Right lobe of liver (tissue), 6 donors: ENCODE measurements at regions not wholly inside any gene's neighbourhood (a gene's known extent, or its start where the extent isn't known, plus 50 kb on each side); places are given as distances from the start of the nearest gene placed in this dataset.

ENCODE experiments used
- ATAC-seq, 4 donors: fragments of 200-7000 bp; cut with Tn5 transposase; one replicate each; pipeline ENCODE4 v1.9.1; 2020; ENCODE audit warnings: mild to moderate bottlenecking in 4 of 4, moderate library complexity in 4 of 4
- DNase-seq, 3 donors: peaks; one replicate each; pipeline ENCODE4 v3.0.0-alpha.2; 2020
- H3K27ac ChIP-seq, 3 donors: fragments of 200-600 bp; one replicate each; pipeline ENCODE4 v1.8.0; 2022
- H3K27me3 ChIP-seq, 2 donors: fragments of 200-600 bp; one replicate each; pipeline ENCODE4 v1.8.0; 2022
- H3K36me3 ChIP-seq, 4 donors: fragments of 200-600 bp; sonication (generic) in 1 of 4; one replicate each; pipeline versions ENCODE4 v1.5.1 to v1.8.0; 2017 to 2022; ENCODE audit warnings: control low read depth in 1 of 4
- H3K4me1 ChIP-seq, 4 donors: fragments of 200-600 bp; sonication (generic) in 1 of 4; one replicate each; pipeline versions ENCODE4 v1.5.1 to v1.8.0; 2017 to 2022; ENCODE audit warnings: control low read depth in 1 of 4
- H3K4me3 ChIP-seq, 3 donors: fragments of 200-600 bp; one replicate each; pipeline ENCODE4 v1.8.0; 2022
- H3K9me3 ChIP-seq, 4 donors: fragments of 200-600 bp; sonication (generic) in 1 of 4; one replicate each; pipeline versions ENCODE4 v1.5.1 to v1.8.0; 2017 to 2022; ENCODE audit warnings: control low read depth in 1 of 4
- POLR2A ChIP-seq: fragments of 450-650 bp; IDR thresholded peaks from one replicate; pipeline ENCODE4 v1.6.1; 2017; ENCODE audit warnings: antibody characterized with exemption, mild to moderate bottlenecking
- WGBS: methylation state at CpG from one replicate; pipeline ENCODE4 v1.1.6; 2018; ENCODE audit warnings: low coverage, low lambda C conversion rate; ENCODE audit not compliant: insufficient coverage; ENCODE audit errors: missing lambda C conversion rate; 5-methylcytosine and 5-hydroxymethylcytosine counted together
- intact Hi-C, 2 donors: fragments of 100-400 bp; cut with DNase I; formaldehyde crosslinking; loops; one replicate each; pipeline versions ENCODE4 v1.11.2 to v1.14.1; 2022
- TF ChIP-seq, protein P1 (sequence below), 4 donors: fragments of 200-600 bp in 3 of 4; fragments of 450-650 bp in 1 of 4; IDR thresholded peaks; one replicate each; pipeline versions ENCODE4 v1.5.1 to v1.8.0; 2016 to 2022; ENCODE audit warnings: antibody characterized with exemption in 4 of 4, mild to moderate bottlenecking in 2 of 4
- donor health status: DM: no; HTN: yes; CAD: no.
- donor health status: DM: no; HTN: no; CAD: no.
- donor health status: DM: no; HTN: no; CAD: no.
- donor health status: DM: no; HTN: yes; CAD: no.
- donor health status: DM: no; HTN: yes; CAD: no.

DNA sequence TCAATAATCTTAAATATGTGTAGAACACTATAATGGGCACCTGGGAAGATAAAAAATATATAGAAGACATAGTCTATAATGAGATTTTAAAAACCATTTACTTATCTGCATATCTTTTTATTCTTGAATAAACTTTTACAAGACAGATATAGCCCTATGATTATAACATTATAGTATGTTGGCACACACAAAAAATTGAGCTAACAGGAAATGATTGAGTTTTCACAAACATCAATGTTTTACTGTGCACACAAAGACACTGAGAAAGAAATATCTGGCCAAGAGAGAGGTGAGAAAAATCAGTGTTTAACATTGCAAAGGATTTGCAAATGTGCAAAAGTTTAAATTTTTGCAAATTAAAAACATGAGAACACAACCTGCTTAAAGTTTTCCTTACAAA, 124.3 kb downstream of the BBS10 start:
- TF ChIP-seq, protein P1, sequence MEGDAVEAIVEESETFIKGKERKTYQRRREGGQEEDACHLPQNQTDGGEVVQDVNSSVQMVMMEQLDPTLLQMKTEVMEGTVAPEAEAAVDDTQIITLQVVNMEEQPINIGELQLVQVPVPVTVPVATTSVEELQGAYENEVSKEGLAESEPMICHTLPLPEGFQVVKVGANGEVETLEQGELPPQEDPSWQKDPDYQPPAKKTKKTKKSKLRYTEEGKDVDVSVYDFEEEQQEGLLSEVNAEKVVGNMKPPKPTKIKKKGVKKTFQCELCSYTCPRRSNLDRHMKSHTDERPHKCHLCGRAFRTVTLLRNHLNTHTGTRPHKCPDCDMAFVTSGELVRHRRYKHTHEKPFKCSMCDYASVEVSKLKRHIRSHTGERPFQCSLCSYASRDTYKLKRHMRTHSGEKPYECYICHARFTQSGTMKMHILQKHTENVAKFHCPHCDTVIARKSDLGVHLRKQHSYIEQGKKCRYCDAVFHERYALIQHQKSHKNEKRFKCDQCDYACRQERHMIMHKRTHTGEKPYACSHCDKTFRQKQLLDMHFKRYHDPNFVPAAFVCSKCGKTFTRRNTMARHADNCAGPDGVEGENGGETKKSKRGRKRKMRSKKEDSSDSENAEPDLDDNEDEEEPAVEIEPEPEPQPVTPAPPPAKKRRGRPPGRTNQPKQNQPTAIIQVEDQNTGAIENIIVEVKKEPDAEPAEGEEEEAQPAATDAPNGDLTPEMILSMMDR (IDR thresholded peaks at IDR 0.05): no peak
- no peak for TF ChIP-seq POLR2A
- Histone ChIP-seq H3K9me3 (no peaks in the 10 kb centered on the region), H3K27me3 (no peaks in the 10 kb centered on the region), H3K4me1 (no peaks in the 10 kb centered on the region), H3K27ac (no peak overlapping the region), H3K4me3 (no peak overlapping the region), H3K36me3 (no peaks in the 10 kb centered on the region)
- ATAC-seq (no peak), DNase-seq (no peak)
- intact Hi-C loops: no loop called here

DNA sequence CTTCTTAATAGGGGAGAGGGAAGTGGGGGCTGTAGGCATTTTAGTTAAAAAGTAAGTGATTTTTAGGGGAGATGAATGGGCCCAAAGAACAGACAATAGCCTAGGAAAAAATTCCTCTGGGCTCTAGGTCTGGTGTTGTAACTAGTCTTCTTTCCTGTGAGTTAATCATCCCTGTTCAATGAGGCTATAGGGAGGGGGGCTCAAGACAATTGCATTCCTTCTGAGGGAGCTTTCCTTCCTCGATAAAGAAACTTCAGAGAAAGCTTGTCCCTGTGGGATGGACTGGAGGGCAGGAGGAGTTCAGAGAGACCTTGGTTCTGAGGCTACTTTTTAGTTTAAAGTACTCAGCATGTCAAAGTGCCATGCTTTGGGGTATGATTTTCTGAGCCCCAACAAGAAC, 127.2 kb downstream of the BBS10 start:
- WGBS: 25% methylated on average over 1 of the region's 1 CpG
- ATAC-seq: no peak
- TF ChIP-seq, protein P1 (IDR thresholded peaks at IDR 0.05): no peak
- TF ChIP-seq POLR2A: no peak

DNA sequence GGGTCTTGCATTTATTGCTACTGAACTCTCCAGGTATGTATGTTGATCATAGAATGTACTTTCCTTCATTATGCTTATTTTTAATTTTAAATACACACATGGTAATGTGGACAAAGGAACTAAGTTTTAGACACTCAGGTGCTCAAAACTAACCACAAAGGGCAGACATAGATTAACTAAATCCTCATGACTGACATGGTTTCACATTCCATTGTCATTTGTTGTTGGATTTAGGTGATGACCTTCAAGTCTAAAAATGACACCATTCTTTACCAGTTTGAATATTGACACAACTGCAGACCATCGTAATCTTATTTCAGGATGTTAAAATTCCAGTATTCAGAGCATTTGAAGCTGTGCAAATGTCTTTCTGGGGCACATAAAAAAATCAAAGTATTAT, 128.4 kb downstream of the BBS10 start:
- WGBS: 81% methylated on average over 1 of the region's 1 CpG
- H3K36me3 ChIP-seq: no peaks in the 10 kb centered on the region
- H3K4me1 ChIP-seq: no peaks in the 10 kb centered on the region
- intact Hi-C loops: no loop called here
- no peak for DNase-seq
- no peak for TF ChIP-seq POLR2A
- TF ChIP-seq, protein P1 (IDR thresholded peaks at IDR 0.05): no peak
- no peaks in the 10 kb centered on the region for H3K27me3 ChIP-seq
- H3K4me3 ChIP-seq: no peak overlapping the region
- no peak for ATAC-seq
- H3K9me3 ChIP-seq: no peaks in the 10 kb centered on the region
- H3K27ac ChIP-seq: no peak overlapping the region

More for the DNA sequence above, 127.2 kb downstream of the BBS10 start:
- Histone ChIP-seq H3K9me3 (no peaks in the 10 kb centered on the region), H3K36me3 (no peaks in the 10 kb centered on the region), H3K4me3 (no peak overlapping the region), H3K4me1 (no peaks in the 10 kb centered on the region), H3K27me3 (no peaks in the 10 kb centered on the region), H3K27ac (no peak overlapping the region)
- intact Hi-C loops: no loop called here
- no peak for DNase-seq

DNA sequence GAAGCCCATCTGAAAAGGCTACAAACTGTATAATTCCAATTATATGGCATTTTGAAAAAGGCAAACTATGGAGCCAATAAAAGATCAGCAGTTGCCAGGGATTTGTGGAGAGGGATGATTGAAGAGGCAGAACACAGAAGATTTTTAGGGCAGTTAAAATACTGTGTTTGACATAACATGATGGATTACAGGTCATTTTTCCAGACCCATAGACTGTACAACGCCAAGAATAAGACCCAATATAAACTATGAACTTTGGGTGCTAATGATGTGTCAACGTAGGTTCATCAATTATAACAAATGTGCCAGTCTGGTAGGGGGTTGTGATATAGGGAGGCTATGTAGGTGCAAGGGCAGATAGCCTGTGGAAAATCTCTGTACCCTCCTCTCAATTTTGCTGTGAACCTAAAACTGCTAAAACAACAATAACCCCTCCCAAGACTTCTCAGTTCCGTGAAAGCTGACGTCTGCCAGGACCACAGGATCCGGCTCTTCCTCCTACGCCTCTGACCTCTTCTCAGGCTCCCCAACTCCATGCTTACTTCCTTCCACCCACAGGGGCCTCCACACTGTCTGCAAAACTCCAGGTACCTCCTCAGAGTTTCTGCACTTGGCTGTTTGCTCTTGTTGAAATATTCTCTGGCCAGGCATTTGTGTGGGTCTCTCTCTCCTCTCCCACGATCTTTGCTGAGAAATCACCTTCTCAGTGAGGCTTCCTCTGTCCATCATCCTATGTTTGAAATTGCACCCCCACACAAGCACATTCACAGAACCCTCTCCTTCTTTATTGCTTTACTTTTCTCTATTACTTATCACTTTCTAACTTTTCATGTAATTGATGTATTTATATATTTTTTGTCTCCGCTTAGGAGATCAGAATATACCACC, 131.4 kb downstream of the BBS10 start:
- no peaks in the 10 kb centered on the region for H3K9me3 ChIP-seq
- H3K27me3 ChIP-seq: no peaks in the 10 kb centered on the region
- TF ChIP-seq, protein P1 (IDR thresholded peaks at IDR 0.05): no peak
- TF ChIP-seq POLR2A: no peak
- no peaks in the 10 kb centered on the region for H3K36me3 ChIP-seq
- H3K4me1 ChIP-seq: no peaks in the 10 kb centered on the region
- H3K4me3 ChIP-seq: no peak overlapping the region
- intact Hi-C loops: no loop called here
- no peak for DNase-seq
- WGBS: 65% methylated on average over 6 of the region's 8 CpGs
- peak in 1 of 4 donors; percentile 25 for ATAC-seq
- no peak overlapping the region for H3K27ac ChIP-seq

DNA sequence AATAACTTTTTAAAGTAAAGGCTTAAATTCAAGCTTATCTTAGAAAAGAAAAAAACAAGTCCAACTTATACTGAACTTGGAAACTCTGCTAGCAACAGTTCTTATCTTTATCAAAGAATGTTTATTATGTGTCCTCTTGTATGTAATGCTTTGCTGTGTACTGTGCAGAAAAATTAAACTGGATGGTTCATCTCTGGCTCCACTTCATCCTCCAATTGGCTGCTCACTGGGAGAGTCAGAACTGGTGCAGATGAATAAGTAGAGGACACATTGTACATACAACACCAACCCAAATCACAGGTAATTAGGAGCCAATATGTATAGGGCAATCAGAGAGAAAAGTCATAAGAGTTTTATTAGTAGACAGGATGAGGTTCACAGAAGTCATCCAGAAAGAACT, 123.6 kb upstream of the NAP1L1 start:
- H3K4me1 ChIP-seq: no peaks in the 10 kb centered on the region
- DNase-seq (no peak), ATAC-seq (no peak)
- H3K36me3 ChIP-seq: no peaks in the 10 kb centered on the region
- H3K27me3 ChIP-seq: no peaks in the 10 kb centered on the region
- H3K4me3 ChIP-seq: no peak overlapping the region
- H3K27ac ChIP-seq: no peak overlapping the region
- H3K9me3 ChIP-seq: no peaks in the 10 kb centered on the region
- intact Hi-C loops: no loop called here
- TF ChIP-seq POLR2A: no peak
- TF ChIP-seq, protein P1 (IDR thresholded peaks at IDR 0.05): no peak
